Fibroblast of lung (primary cell): ENCODE measurements at regions not wholly inside any gene's neighbourhood (a gene's known extent, or its start where the extent isn't known, plus 50 kb on each side); places are given as distances from the start of the nearest gene placed in this dataset.

ENCODE experiments used
- CTCF ChIP-seq, 2 donors: IDR thresholded peaks in 1 of 2; conservative IDR thresholded peaks in 1 of 2; 1 replicate in 1 of 2; 2 replicates in 1 of 2; pipeline ENCODE4 v1.5.1; 2011 to 2012; ENCODE audit warnings: low read length in 2 of 2, control low read depth in 1 of 2, inconsistent platforms in 1 of 2, low read depth in 1 of 2, mild to moderate bottlenecking in 1 of 2
- EZH2 ChIP-seq: IDR thresholded peaks from 2 replicates; pipeline ENCODE4 v1.5.1; 2012; ENCODE audit warnings: low read length, control low read depth, mild to moderate bottlenecking; ENCODE audit errors: missing control alignments

- TF ChIP-seq EZH2 (no peak), CTCF (conservative IDR thresholded peaks at IDR 0.05 in 1 of 2, IDR thresholded peaks at IDR 0.05 in 1 of 2; ENCODE audit: low read depth in 1 of 2, low read length in 2 of 2) (no peak)
Measured at GRCh38 chr12:125503128-125503527, 437.9 kb downstream of the AACS start.
